ENCODE measurements at regions not wholly inside any gene's neighbourhood (a gene's known extent, or its start where the extent isn't known, plus 50 kb on each side); places are given as distances from the start of the nearest gene placed in this dataset.
"Not testable (repeated sequence)": the region's sequence is repeated elsewhere in the genome, so short reads cannot be mapped to it uniquely, and the experiment has no call there.

DNA sequence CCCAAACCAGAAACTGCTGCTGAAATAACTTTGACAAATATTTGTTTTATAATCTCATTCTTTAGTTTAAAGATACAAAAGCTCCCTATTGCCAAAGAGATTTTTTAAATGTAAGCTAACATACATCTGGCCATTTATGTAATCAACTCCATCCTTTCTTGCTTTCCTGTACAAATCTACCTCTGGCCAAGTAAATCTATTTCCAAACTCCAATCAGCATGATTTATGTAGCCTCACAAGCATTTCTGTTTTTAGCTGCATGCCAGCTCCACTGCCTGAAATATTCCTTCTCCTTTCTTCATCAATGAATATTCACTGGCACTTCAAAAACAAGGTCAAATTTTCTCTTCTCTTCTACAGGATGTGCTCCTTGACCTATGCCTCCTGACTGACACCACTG lies 80.0 kb downstream of the SHOX2 start:
- no peak for DNase-seq (ENCODE audit: extremely low read depth in 1 of 11, low read depth in 9 of 11, low spot score in 4 of 11)

DNA sequence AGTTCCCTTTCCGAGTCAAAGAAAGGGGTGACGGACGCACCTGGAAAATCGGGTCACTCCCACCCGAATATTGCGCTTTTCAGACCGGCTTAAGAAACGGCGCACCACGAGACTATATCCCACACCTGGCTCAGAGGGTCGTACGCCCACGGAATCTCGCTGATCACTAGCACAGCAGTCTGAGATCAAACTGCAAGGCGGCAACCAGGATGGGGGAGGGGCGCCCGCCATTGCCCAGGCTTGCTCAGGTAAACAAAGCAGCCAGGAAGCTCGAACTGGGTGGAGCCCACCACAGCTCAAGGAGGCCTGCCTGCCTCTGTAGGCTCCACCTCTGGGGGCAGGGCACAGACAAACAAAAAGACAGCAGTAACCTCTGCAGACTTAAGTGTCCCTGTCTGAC lies 86.3 kb downstream of the SHOX2 start:
- DNase-seq (ENCODE audit: extremely low read depth in 1 of 11, low read depth in 9 of 11, low spot score in 4 of 11), result not testable (repeated sequence)

DNA sequence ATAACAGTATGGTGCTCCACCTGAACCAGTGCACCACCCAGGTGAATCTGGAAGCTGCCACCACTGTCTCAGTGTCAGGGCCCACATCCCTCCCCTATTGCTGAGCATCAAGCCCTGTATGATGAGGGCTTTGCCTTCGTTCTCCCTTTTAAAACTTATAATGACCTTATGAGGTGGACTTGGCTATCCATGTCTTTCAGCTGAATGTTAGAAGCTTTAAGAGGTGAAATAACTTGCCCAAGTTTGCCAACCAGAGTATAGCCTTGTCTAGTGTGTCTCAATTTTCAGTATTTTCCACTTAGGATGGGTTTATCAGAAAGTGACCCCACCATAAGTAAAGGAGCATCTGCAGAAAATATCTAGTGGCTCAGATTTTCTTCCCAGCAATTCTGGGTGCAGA lies 87.8 kb downstream of the SHOX2 start:
- DNase-seq (ENCODE audit: extremely low read depth in 1 of 11, low read depth in 9 of 11, low spot score in 4 of 11), result no peak

DNA sequence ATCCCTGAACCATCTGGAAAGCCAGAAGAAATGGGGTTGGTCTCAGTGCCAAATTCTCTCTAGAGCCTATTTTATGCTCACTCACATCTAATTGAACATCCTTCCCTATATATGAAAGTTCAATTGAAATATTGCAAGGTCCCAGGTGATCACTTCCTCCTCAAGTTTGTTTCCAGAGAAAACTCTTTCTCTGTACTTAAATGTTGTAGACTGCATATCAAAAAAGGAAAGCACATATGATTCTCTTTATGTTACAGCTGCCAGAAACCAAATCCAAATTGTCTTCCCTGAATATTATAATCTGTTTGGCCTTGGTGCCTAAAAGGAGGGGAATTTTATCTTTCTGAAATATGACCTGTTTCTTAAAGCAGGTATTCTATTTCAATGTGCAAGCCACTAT lies 93.3 kb downstream of the SHOX2 start:
- no peak for DNase-seq (ENCODE audit: extremely low read depth in 1 of 11, low read depth in 9 of 11, low spot score in 4 of 11)

DNA sequence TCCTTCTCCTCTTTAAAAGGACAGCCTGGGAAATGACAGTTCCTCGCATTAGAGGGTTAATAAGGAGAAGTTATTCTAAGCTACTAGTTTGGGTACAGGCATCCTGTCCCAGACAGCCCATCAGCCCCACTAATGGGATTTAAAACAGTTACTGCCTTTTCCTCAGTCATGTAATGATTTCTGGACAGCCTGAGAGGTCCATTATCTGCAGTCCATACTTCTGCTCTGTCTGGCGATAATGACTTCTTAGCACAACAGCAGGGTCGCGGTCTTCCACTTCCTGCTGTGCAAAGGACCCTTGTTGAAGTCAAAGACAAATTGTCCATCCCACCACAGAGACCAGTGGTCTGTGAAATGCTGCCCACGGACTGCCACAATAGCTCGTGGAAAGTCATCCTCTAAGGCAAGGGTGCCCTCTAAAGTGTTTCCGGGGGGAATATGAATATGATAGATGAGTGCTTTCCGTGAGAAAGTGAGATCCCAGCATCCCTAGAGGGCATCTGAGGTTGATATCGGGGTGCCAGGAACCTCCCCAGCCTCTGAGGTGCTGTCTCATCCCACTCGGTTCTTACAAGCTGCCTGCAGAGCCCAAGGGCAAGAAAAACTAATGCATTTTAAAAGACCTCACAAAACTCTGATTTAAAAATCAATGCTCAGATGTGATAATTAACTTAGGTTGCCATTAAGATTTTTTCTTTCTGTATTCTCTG lies 100.7 kb downstream of the SHOX2 start:
- no peak for DNase-seq (ENCODE audit: extremely low read depth in 1 of 11, low read depth in 9 of 11, low spot score in 4 of 11)

DNA sequence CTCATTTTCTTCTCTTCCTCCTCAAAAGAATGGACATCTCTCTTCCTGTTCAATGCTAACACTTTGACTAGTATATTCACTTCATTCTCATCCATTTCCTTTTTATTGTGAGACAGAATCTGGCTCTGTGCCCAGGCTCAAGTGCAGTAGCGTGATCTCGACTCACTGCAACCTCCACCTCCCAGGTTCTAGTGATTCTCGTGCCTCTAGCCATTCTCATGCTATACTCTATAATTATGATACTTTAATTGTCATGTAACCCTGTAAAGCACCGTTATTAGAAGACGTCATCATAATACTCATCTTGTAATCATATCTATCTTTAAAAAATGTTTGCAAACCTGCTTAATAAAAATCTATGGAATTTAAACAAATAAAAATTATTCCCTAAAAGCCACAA lies 107.0 kb downstream of the SHOX2 start:
- DNase-seq (ENCODE audit: extremely low read depth in 1 of 11, low read depth in 9 of 11, low spot score in 4 of 11), result no peak

DNA sequence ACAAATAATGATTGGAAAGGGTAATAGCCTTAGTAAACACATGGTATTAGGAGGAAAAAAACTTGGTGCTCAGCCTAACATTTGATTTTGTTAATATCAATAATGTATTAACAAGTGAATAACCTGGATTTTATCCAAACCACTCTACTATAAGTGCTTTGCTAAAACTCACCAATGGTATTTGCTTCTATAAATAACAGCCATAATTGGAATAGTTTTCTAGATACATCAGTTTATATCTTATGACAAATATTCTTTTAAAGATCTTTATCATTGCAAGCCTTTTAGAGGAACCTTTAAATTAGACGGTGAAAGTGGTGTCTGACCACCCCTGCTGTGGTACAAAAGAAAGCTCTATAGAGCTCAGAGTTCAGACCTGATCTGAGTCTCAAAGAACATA lies 123.9 kb downstream of the SHOX2 start:
- DNase-seq (ENCODE audit: extremely low read depth in 1 of 11, low read depth in 9 of 11, low spot score in 4 of 11), result no peak

DNA sequence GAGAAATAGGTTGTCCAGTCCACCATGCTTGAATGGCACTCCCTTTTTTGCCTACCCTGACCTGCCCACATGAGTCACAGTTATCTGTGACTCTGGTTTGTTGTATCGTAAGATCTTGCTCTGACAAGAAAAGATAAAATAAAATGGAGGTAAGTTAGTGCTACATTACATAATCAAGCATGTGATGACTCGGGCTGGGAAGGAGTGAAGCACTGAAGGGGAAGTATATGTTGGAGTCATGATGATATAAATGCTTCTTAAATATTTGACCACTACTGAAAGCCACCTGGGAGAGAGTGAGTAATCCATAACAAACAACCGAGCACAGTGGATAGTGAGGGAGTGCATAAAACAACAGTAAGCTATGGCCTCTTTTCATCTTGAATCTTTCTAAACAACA lies 124.4 kb downstream of the SHOX2 start:
- DNase-seq (ENCODE audit: extremely low read depth in 1 of 11, low read depth in 9 of 11, low spot score in 4 of 11), result no peak

DNA sequence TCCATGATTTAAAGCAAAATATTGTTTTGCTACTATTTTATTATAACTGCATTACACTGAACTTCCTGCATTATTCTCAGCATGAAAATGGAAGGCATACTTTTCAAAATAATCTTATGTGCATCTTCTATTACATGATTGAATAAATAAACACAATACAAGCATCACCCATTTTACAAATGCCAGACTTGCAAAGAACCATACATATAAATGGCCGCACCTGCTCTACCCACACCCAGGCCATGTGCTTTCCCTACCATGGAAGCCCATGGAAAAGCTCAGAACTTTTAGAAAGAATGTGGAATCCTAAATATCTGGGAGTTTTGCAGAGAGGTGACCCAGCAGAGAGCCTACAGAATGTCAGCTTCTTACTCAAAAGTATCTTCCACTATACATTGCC lies 127.2 kb downstream of the SHOX2 start:
- no peak for DNase-seq (ENCODE audit: extremely low read depth in 1 of 11, low read depth in 9 of 11, low spot score in 4 of 11)

DNA sequence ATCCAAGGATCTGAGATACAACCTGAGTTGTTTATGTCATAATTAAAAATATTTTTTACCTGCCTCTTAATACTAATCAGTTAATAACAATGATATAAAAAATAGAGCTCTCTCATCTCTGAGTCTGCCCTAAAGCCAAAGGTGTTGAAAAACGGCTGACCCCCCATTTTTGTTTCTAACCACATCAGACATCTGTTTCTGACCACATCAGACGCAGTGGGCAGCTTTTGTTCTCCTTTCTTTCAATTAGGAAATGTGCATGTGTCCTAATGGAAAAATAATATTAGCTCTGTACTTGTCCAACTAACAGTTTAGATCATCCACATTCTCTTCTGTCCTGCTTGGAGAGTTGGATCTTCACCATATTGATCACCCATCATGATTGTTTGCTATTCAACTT lies 144.6 kb downstream of the SHOX2 start:
- no peak for DNase-seq (ENCODE audit: extremely low read depth in 1 of 11, low read depth in 9 of 11, low spot score in 4 of 11)

DNA sequence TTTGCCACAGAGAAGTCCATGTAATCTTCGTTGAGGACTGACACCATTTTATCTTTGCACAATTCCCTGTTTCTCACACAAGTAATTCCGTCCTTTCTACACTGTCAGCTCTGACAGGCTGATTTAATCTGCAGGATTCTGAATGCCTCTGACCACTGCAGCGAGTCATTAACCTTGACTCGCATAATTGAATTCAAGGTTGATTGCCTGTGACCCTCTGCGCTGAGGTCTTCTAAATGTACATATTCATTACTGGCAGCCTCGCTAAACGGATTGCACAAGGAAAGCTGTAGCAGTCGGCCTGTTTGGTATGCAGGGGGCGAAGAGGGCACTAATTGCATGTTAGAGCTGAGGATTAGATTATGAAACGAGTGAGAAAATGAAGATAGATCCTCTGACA lies 147.8 kb downstream of the SHOX2 start:
- DNase-seq (ENCODE audit: extremely low read depth in 1 of 11, low read depth in 9 of 11, low spot score in 4 of 11), result peak; percentile 17 to 61 (median 51)

DNA sequence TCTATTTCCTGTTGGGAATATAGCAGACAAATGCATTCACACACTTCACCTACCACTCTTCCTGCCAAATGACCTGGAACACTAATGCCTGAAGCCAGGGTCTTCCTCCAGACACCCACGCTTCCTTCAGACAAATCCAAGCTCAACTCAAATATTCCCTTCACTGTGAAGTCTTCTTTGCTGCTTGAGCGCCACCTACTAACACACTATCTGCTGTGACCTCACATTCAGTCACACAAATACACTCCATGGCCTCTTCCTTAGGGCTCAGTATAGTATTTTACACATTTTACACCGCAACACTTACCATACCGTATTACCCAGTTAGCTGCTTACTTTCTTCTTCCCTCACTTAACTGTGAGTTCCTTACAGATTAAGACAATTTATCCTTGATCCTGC lies 149.4 kb downstream of the SHOX2 start:
- DNase-seq (ENCODE audit: extremely low read depth in 1 of 11, low read depth in 9 of 11, low spot score in 4 of 11), result no peak

DNA sequence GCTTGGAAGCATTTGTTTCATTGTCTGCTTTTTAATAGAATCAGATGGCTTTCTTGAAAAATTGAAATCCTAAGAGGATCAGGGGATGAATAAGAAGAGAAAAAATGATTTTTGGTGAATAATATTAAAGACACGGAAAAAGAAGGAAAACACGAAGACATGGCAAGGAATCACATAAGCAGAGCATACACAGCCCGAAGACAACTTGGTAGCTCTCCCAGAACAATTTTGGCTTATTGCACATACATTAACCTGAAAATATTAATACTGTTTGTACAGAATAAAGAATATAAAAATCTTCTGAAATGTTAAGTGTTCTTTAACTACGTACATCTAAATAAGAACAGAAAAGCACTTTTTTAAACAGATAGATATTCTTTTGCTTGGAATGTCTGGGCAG lies 150.0 kb downstream of the SHOX2 start:
- no peak for DNase-seq (ENCODE audit: extremely low read depth in 1 of 11, low read depth in 9 of 11, low spot score in 4 of 11)

DNA sequence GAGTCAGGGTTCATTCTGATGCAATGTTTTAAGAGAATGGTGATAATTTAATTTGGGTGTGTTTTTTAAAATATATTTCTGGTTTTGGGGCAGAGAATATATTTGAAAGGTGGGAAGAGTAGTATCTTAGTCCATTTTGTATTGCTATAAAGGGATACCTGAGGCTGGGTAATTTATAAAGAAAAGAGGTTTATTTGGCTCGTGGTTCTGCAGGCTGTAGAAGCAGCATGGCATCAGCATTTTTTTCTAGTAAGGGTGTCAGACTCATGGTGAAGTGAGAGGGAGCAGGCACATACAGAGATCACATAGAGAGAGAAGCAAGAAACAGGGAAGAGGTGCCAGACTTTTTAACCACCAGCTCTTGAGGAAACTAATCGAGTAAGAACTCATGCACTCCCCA lies 152.7 kb downstream of the SHOX2 start:
- no peak for DNase-seq (ENCODE audit: extremely low read depth in 1 of 11, low read depth in 9 of 11, low spot score in 4 of 11)

DNA sequence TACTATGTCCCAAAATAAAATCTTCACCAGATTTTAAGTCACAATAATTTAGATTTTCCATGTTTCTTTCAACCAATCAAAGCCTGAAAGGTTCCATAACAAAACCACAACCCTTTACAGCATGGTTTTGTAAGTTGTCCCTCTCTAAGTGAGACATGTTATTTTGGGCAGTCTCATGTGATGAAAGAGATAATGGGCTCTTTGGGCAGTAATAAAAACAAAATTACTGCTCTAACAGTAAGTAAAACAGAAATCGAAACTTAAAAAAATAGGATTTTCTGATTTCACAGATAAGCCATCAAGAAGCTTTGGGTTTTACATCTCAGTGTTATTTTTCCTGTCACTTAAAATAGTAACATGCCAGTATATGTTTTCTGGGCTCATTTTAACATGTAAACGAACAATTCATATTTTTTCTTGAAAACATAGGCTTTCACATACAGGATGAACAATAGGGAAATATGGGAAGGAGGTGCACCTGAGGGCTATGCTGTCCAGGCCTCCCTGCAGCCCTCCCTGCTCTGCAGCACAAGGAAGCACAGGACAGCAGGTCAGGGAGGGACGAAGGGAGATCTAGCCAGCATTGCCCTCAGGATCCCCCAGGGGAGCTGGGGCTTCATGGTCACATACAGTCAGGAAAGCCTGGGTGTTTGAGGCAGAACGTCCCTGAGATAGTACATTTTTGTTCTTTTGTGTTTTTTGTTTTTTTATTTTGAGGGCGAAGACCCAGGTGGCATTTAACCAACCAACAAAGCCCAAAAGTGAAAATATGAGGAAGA lies 157.4 kb downstream of the SHOX2 start:
- DNase-seq (ENCODE audit: extremely low read depth in 1 of 11, low read depth in 9 of 11, low spot score in 4 of 11), result no peak

DNA sequence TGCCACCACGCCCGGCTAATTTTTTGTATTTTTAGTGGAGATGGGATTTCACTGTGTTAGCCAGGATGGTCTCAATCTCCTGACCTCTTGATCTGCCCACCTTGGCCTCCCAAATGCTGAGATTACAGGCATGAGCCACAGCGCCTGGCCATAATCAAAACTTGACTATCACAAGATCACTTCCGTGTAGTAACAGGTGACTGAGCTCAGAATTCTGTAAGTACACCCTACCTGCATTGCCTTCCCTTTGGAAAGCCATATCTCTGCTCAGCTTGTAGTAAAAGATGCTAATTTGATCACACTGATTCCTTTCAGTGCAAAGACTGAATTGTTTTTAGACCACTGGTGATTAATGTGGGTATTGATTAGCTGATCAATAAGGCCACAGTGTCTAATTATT lies 167.1 kb downstream of the SHOX2 start:
- DNase-seq (ENCODE audit: extremely low read depth in 1 of 11, low read depth in 9 of 11, low spot score in 4 of 11), result no peak

DNA sequence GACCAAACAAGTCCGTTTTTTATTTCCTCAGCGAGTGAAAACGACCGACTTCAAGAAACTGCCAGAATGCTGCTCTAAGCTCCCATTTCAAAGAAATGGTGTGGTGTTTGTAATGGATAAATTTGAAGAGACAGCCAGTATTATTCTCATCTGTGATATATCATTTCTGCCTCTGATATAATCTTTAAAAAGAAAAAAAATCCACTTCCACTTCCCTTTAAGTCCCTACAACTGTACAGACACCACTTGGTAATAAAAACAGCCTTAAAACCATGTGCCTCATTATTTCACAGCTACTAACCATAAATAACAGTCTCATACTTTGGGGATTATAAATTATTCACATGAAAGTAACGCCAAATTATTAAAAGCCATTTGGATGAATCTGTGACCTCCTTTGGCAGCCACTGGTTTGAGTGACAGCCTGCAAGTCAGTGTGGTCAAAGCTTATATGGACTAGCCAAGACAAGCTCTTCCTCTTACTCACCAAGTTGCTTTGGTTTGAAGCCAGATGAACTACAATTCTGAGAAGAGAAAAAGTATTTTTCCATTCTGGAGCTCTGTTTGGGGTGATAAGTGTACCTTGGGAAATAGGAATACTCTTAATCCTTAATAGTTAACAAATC lies 168.0 kb downstream of the SHOX2 start:
- DNase-seq (ENCODE audit: extremely low read depth in 1 of 11, low read depth in 9 of 11, low spot score in 4 of 11), result no peak

DNA sequence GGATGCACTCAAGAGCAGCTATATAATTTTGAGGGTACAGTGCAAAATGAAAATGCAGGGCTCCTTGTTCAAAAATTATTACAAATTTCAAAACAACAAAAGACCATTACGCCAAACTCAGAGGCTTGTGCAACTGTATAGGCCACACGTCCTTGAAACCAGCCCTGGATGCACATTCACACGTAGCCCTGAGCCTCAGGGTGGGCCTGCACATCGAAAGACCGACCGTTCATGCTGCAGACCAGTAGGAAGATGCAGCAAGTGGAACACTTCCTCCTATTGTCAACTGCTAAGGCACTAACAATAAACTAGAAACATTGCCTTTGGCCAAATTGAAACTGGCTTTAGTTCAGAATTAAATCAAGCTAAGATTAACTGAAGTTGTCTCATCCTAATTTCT lies 174.7 kb downstream of the SHOX2 start:
- no peak for DNase-seq (ENCODE audit: extremely low read depth in 1 of 11, low read depth in 9 of 11, low spot score in 4 of 11)

DNA sequence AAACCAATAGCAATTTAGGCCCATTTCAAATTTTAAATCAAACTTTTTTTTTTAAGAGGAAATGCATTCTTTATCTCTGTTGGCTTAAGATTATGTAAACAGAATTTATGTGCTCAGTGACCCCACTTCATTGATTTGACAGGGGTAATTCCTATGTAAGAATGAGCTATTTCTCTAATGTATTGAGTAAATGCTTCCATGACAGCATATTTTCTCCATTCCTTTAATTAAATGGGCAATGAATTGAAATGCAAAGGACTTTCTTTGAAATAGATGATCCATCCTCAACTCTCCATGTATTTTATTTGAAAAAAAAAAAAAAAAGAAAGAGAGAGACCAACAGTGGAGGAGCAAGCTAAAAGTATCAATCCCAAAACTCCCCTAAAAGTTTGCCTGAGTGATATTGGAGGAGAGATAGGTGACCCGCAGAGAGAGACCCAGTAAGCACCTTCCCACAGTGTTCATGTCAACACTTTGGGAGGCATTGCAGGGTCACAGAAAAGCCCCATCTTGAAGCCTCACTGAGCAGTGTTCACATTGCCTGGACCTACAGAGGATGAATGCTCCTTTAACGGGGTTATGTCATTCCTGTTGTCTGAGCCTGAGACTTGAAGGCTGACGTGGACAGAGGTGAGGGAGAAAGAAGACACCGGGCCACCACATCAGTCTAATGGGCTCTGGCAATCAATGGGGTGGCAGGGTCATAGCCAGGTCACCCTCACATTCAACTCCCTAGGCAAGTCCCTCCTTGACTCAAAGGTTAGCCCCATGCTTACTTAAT lies 176.0 kb downstream of the SHOX2 start:
- no peak for DNase-seq (ENCODE audit: extremely low read depth in 1 of 11, low read depth in 9 of 11, low spot score in 4 of 11)

DNA sequence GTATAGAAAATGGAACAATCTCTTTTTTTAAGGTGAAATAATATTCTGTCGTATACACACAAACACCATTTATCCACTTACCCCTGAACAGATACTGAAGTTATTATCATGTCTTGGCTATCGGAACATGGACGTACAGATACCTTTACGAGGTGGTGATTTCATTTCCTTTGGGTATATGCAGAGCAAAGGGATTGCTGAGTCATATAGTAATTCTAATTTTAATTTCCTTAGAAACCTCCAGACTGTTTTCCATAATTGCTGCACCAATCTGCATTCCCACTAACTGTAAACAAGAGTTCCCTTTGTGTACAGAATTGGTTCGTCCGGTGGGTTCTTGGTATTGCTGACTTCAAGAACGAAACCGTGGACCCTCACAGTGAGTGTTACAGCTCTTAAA lies 179.4 kb downstream of the SHOX2 start:
- DNase-seq (ENCODE audit: extremely low read depth in 1 of 11, low read depth in 9 of 11, low spot score in 4 of 11), result no peak

Measured in renal cortex interstitium (tissue), 11 donors.